ENCODE measurements at regions not wholly inside any gene's neighbourhood (a gene's known extent, or its start where the extent isn't known, plus 50 kb on each side); places are given as distances from the start of the nearest gene placed in this dataset.
"Not testable (repeated sequence)": the region's sequence is repeated elsewhere in the genome, so short reads cannot be mapped to it uniquely, and the experiment has no call there.

DNA sequence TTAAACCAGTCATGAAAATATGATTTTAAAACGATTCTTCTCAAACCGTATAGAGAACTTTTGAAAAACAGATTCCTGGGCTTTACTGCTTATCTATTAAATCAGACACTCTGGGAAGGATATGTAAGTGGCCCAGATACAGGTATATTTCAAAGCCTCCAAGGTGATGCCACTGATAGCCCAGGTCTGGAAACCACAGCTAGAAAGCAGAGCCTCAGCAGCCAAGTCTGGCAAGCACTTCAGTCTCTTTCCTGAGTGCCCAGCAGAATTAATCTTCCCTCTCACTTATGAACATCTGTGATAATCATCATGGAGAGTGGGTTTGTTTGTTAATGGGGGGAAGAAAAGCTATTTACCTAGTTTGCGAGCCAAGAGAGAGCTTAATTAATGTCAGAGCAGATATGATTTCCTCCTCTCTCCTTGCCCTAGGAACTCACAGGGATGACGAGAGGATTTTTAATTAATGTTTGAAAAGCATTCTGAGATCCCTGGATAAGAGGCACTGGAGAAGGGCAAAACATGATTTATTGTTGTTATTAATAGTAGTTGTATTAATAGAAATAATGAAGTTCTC lies 368.4 kb downstream of the TLE1 start:
- DNase-seq = no peak

DNA sequence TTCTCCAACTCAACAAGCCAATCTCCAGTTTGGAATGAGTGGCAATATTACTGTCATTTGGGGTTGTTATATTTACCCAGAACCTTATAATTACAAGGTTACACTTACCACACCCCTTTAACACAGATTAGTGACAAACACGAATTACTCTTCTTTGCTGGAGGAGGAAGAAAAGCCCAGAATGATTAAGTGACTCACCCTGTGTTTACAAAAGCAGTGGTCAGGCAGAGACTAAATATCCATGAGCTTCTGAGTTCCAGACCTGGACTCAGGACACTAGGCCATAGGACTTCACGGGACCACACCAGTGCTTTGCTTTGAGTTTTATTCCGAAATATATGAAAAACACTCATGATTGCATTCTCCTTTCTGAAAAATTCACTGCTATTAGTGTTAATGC lies 370.8 kb downstream of the TLE1 start:
- no peak for DNase-seq

DNA sequence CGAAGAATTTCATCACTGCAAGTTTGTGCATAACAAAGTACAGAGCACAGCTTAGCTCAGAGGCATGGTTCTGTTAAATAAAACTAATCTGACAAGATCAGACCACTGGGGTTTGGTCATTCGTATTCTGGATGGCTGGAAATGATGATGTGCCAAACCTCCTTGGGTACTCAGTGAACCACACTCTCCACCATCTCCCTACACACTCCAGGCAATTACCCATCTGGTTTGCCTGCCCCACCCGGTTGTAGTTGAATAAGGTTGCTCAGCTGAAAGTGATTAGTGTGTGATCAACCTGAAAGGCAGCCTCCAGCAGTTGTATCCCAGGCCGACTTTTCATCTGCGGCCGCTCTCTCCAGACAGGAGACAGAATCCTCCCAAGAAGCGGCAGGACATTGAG lies 371.4 kb downstream of the TLE1 start:
- no peak for DNase-seq

DNA sequence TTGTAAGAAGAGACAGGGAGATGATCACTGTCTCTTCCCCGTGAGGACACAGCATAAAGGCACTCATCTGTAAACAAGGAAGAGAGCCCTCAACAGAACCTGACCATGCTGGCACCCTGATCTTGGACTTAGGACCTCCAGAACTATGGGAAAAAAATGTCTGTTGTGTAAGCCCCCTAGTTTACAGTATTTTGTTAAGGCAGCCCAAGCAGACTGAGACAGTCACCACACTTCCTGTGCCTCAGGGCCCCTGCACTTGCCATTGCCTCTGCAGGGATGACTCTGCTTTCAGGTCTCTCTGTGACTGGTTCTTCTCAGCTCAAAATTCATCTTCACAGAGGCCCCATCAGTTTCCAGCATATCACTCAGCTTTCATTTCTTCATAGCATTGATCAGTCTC lies 372.1 kb downstream of the TLE1 start:
- DNase-seq = no peak

DNA sequence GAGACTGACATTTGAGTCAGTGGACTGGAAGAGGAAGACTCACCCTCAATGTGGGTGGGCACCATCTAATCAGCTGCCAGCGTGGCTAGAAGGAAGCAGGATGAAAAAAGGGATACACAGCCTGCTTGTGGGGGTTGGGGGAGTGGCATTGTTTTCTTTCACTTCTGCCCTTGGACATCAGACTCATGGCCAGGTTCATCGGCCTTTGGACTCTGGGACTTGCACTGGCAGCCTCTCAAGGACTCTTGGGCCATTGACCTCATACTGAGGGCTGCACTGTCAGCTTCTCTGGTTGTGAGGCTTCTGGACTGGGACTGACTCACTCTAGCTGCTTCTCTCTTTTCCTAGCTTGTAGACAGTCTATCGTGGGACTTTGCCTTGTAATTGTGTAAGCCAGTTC lies 374.9 kb downstream of the TLE1 start:
- DNase-seq = no peak

DNA sequence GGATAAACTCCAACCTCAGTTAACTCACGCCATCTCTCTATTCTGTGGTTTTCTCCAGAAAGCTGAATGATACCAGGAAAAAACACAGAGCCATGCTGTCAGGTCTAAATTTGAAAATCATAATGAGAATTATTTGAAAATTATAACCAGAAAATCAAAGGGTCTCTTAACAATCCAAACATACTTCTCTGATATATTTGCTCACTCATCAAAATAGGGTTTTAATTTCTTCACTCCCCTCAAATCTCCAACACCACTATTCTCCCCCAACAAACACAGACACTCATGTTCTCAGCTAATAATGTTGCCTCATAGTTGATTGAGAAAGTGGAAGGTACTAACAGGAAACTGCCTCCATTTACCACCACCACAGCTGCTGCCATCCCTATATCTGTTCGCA lies 375.5 kb downstream of the TLE1 start:
- no peak for DNase-seq

DNA sequence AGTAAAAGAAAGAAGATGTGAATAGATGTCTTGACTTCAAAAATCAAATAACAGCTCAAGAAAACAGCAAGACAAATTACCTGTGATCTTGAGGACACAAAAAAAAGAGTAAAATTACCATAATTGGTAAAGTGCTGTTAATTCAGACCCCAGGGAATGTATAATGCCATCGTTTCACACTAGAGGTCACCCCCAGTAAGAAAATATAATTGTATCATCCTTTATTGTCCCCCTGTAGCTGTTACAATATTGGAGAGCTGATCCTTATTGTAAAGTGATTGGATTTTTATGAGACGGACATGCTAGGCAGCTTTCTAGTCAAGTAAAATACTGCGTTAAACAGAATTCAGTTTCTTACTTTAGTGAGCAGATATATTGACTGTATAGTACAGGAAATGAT lies 377.0 kb downstream of the TLE1 start:
- no peak for DNase-seq

DNA sequence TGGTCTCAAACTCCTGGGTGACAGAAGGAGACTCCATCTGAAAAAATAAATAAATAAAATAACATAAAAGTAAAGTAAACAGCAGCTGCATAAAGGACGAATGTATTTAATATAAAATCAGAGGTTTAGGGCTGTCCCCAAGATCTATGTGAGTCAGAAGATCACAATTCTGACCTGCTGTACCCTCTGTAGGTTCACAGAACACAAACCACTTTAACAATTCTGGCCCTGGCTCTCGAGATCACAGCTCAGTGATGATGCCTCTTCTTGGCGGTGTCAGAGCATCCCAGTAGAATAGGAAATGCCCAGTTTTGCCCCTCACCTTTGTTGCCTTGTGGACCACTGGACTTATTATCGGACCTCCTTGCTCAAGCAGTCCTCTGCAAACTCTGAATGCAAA lies 380.9 kb downstream of the TLE1 start:
- no peak for DNase-seq

DNA sequence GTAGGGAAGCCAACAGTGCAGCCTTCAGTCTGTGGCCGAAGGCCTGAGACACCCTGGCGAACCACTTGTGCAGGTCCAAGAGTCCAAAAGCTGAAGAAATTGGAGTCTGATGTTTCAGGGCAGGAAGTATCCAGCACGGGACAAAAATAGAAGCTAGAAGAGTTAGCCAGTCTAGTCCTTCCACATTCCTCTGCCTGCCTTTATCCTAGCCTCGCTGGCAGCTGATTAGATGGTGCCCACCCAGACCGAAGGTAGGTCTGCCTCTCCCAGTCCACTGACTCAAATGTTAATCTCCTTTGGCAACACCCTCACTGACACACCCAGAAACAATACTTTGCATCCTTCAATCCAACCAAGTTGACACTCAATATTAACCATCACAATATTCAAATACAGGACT lies 381.6 kb downstream of the TLE1 start:
- not testable (repeated sequence) for DNase-seq

DNA sequence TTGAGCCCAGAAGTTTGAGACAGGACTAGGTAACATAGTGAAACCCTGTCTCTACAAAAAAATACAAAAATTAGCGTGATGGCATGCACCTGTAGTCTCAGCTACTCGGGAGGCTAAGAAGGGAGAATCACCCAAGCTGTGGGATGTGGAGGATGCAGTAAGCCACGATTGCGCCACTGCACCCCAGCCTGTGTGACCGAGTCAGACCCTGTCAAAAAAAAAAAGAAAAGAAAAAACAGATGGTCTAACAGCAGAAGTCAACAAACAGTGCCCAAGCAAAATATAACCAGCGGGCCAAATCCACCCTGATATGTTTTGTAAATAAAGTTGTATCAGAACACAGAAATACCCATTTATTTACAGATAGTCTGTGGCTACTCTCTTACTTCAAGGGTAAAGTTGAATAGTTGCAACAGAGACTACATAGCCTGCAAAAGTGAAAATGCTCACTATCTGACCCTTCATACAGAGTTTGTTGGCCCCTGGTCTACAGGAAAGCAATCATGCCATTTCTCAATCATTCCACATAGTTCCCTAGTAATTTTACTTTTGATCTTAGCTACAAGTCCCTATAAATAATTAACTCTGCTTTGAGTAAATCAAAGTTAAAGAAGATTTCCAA lies 383.7 kb downstream of the TLE1 start:
- no peak for DNase-seq

DNA sequence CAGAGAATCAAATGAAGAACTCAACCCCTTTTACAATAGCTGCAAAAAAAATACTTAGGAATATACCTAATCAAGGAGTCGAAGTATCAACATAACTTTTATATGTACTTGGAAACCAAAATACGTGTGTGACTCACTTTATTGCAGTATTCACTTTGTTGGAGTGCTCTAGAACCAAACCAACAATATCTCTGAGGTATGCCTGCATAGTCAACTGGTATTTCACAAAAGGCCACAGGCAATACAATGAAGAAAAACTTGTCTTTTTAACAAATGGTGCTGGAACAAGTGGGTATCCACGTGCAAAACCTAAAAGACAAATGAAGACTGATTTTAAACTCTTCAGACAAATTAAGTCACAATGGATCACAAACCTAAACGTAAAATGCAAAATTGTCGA lies 385.7 kb downstream of the TLE1 start:
- no peak for DNase-seq

DNA sequence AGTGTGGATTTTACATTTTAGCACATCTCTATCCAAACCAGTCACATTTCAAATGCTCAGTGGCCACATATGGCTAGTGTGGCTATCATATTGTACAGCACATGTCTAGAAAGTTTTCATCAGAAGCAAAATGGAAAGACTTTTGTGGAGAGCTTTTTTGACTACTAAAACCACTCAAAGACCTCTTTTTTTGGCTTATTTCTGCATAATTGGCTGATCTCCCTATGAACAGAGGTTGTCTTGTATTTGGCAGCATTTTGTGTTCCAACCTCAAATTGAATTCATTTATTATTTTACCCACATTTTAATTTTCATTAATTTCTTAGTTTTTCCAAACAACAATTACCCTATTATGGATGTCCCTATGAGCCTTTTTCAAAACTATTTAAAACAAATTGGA lies 395.7 kb downstream of the TLE1 start:
- DNase-seq = no peak

DNA sequence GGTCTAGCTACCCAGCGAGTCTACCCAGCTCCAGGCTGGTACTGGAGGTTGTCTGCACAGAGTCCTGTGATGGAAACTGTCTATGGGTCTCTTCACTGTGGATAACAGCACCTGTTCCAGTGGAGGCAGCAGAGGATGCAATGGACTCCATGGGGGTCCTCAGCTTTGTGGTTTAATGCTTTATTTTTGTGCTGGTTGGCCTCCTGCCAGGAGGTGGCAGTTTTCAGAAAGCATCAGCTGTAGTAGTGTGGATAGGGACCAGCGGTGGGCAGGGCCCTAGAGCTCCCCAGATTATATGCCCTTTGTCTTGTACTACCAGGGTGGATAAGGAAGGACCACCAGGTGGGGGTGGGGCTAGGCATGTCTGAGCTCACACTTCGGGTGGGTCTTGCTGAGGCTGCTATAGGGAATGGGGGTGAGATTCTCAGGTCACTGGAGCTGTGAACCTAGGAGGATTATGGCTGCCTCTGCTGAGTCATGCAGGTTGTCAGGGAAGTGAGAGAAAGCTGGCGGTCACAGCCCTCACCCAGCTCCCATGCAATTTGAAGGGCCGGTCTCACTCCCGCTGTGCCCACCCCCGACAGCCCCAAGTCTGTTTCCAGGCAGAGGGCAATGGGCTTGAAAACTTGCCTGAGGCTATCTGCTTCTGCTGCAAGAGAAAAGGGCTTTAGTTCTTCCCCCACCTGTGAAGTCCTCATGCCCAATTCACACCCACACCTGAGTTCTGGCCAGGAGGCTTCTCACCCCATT lies 397.1 kb downstream of the TLE1 start:
- DNase-seq = no peak

DNA sequence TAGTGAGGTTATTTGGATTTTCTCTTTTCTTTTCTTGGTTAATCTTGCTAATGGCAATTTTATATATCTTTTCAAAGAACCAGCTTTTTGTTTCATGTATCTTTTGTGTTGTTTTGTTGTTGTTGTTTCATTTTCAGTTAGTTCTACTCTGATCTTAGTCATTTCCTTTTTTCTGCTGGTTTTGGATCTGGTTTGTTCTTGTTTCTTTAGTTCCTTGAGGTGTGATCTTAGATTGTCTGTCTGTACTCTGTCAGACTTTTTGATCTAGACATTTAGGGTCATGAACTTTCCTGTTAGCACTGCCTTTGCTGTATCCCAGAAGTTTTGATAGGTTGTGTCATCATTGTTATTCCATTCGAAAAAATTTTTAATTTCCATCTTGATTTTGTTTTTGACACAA lies 399.7 kb downstream of the TLE1 start:
- DNase-seq = no peak

DNA sequence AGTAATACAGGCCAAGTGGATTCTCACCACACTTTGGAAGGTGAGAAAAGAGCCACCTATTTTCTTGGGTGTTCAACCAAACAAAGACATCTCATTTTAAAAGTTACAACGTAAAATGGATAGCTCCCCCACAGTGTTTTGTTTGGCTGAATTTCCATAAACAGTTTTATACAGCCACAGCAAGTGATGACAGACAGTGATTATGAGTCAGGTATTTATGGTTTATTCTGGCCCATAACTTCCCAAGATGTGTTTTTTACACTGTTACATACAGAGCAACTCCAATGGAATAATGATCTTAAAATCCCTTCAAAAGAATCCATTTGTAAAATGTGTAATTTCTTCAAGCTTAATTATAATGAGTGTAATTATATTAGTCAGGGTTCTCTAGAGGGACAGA lies 421.3 kb downstream of the TLE1 start:
- no peak for DNase-seq

DNA sequence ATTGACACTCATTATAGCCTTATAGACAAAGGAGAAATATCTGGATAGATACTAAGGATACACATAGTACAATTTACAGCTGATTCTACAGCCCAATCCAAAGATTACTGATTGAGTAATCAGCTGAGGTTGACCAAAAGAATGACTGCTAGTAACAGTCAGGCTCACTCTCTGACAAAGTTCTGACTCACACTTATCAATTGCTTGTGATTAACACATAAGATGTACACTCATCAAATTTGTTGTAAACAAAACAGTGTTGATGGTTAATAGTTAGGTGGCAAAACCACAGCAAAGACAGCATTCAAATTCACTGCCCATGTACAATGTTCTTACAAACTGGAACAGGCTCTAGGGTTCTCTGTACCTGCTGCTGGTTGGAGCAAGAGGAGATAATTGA lies 422.7 kb downstream of the TLE1 start:
- no peak for DNase-seq

DNA sequence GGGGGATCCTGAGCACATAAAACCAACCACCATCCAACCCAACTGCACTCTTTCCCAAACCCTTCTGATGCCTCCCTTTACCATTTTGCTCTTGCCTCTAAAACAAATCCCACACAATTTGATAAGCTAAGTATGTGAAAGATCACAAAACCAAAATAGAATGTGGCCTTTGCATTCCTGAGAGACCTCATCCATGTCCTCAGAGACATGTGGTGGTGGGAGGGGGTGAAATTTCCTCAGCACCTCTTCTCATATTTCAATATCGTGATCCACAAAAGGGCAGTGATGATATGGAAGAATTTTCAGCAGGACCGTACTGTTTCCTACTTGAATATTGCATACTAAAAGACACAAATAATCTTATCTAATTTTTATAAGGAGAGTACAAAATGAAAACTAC lies 423.3 kb downstream of the TLE1 start:
- no peak for DNase-seq

DNA sequence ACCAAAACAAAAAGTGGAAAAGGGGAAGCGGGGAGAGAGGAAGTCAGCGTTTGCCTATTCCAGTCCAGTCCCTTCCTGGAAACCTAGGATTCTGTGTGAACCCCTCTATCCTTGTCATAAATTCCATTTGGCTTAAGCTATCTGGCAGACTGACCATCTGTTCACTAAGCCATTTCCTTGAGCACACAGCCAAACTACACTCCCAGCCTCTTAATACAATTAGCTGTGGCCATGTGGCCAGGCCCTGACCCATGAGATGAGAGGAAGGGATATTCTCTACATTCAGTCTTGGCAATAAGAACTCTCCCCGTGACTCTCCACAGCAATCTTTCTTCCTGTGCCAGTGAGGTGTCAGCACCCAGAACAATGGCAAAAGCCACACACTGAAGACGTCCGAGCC lies 424.8 kb downstream of the TLE1 start:
- DNase-seq = no peak

DNA sequence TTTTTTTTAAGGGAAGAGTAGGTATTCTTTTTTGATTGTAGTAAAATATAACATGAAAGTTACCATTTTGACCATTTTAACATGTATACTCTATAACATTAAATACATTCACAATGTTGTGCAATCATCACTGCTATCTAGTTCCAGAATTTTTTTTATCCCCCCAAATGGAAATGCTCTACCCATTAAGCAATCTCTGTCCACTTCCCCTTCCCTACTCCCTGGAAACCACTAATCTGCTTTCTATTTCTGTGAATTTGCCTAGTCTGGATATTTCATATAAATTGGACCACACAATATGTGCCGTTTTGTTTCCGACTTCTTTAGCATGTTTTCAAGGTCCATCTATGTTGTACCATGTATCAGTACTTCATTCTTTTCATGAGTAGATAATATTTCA lies 429.5 kb downstream of the TLE1 start:
- no peak for DNase-seq

DNA sequence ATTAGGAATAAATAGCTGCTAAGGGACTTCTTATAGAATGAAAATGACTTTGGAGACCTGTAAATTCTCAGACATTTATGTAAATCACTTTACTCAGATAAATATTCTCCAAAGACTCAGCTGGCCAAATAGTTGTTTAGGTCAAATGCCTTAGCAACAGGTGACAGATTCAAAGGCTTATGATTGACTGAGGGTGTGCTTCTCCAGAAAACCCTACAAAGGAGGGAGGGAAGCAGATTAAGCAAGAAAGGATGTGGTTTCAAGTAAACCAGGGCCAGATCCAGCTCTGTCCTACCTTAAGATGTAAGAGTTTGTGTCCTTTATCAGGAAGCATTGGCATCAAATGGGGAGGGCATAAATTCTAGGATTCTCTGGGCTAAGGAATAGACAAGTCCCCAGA lies 433.0 kb downstream of the TLE1 start:
- DNase-seq = no peak

DNA sequence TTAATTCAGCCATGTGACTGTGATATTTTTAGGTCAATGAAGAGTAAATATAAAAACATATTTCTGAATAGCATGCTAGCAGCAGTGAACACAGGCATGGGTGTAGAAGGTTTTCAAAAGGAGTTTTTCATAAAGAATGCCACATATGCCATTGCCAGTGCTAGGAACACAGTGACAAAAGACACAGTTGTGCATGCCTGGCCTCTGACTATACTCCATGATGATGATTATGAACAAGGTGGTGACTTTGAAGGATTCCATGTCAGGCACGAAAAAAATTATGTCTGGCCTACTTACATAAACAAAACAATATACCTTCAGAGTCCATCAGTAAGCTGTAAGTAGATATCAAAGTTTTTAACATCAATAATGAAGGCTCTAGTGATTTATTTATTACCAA lies 438.7 kb downstream of the TLE1 start:
- no peak for DNase-seq

DNA sequence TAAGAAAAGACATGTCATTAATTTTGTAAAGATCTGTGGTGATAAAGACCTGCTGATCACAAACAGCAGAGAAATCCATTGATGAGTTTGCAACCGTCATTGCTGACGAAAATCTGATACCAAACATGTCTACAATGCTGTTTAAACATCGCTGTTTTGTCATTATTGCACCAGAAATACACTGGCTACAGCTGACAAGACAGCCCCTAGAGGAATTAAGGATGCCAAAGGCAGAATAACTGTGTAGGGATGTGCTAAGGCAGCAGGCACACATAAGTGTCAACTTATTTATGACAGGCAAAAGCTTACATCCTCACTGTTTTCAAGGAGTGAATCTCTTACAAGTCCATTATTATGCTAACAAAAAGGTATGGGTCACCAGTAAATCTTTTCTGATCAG lies 439.3 kb downstream of the TLE1 start:
- DNase-seq = no peak

DNA sequence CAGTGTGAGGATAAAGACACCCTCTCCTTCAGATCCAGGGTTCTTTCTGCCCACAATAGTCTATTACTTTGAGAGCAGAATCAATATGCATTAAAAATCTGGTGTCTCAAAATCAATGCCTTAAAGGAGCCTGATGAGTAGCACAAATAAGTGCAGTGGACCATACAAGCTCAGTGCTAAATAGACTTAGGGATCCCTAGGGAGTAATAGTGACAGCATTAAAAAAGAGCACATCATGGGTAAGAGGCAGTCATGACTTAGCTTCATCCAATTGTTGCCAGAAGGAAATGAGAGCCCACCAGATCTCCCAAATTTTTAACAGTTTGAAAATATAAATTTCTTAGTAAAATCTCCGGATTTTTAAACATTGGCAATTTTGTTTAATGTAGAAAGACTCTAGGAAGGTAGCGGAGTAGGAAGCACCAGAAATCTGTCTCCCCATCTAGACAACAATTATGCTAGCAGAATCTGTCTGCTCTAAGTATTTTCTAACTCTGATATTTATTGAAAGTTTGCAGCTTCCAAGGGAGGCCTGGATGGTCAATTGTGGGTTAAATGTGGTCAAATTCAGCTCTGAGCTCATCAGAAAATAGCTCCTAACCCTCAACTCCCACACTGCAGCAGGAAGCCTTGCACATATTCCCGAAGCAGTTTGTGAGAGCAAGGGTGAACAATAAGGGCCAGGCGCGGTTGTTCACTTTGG lies 443.9 kb downstream of the TLE1 start:
- no peak for DNase-seq

DNA sequence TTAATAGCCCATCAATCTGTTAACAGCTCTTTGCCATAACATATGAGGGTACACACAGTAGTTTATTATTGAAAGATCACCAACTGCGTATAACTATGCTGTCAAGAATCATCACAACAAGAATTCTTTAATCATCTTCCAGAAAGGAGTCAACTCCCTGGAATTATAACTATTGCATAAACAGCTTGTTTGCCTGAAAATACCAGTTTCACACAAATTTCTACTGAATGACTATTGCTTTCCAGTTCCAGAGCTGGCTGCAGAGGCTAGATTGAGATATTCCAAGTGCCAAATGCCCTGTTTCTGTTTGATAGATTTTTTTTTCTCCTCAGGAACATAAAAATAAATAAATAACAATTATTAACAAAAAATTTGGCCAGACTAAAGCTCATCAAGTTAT lies 444.7 kb downstream of the TLE1 start:
- no peak for DNase-seq
